Heart right ventricle (tissue), 16 donors: ENCODE measurements at regions not wholly inside any gene's neighbourhood (a gene's known extent, or its start where the extent isn't known, plus 50 kb on each side); places are given as distances from the start of the nearest gene placed in this dataset.

Source experiments
- ATAC-seq, 8 donors: fragments of 200-7000 bp; cut with Tn5 transposase; one replicate each; pipeline ENCODE4 v1.9.1; 2020; ENCODE audit warnings: mild to moderate bottlenecking in 8 of 8, moderate library complexity in 8 of 8, moderate number of reproducible peaks in 1 of 8
- DNase-seq, 2 donors: peaks; one replicate each; pipeline ENCODE4 v3.0.0-alpha.2; 2020
- H3K27ac ChIP-seq, 10 donors: fragments of 200-600 bp; sonication (generic) in 2 of 10; one replicate each; pipeline versions ENCODE4 v1.5.0 to v1.8.0; 2020 to 2022; ENCODE audit warnings: mild to moderate bottlenecking in 3 of 10
- H3K27me3 ChIP-seq, 7 donors: fragments of 200-600 bp; one replicate each; pipeline ENCODE4 v1.8.0; 2021 to 2022; ENCODE audit warnings: mild to moderate bottlenecking in 2 of 7
- H3K36me3 ChIP-seq, 9 donors: fragments of 200-600 bp; sonication (generic) in 1 of 9; one replicate each; pipeline versions ENCODE4 v1.5.0 to v1.8.0; 2020 to 2022; ENCODE audit warnings: mild to moderate bottlenecking in 2 of 9
- H3K4me1 ChIP-seq, 9 donors: fragments of 200-600 bp; sonication (generic) in 1 of 9; one replicate each; pipeline versions ENCODE4 v1.5.0 to v1.8.0; 2020 to 2022; ENCODE audit warnings: mild to moderate bottlenecking in 4 of 9
- H3K4me3 ChIP-seq, 10 donors: fragments of 200-600 bp; sonication (generic) in 2 of 10; one replicate each; pipeline versions ENCODE4 v1.5.0 to v1.8.0; 2020 to 2022; ENCODE audit warnings: mild to moderate bottlenecking in 7 of 10, moderate library complexity in 2 of 10
- H3K9me3 ChIP-seq, 11 donors: fragments of 200-600 bp in 10 of 11; sonication (generic) in 2 of 11; one replicate each; pipeline versions ENCODE4 v1.5.0 to v1.8.0; 2013 to 2022; ENCODE audit warnings: mild to moderate bottlenecking in 2 of 11, control low read depth in 1 of 11, moderate library complexity in 1 of 11
- WGBS, 2 donors: extraction: QIAGEN DNeasy Blood & Tissue Kit; methylation state at CpG; one replicate each; pipeline ENCODE4 v1.1.7; 2013; ENCODE audit warnings: inconsistent platforms in 1 of 2; 5-methylcytosine and 5-hydroxymethylcytosine counted together
- intact Hi-C, 10 donors: fragments of 100-400 bp; cut with DNase I; formaldehyde crosslinking; loops; one replicate each; pipeline versions ENCODE4 v1.11.1 to v1.14.2; 2022
- TF ChIP-seq, protein P1 (sequence below), 9 donors: fragments of 200-600 bp; sonication (generic) in 2 of 9; IDR thresholded peaks; one replicate each; pipeline versions ENCODE4 v1.5.0 to v1.8.0; 2021 to 2022; ENCODE audit warnings: antibody characterized with exemption in 9 of 9, mild to moderate bottlenecking in 5 of 9, moderate library complexity in 1 of 9
- donor health status: Arrhythmogenic right ventricular cardiomyopathy.
- donor health status: ischemic (EF 13 %, LVEDD 7.1; RV severe dilation, severe dysfunction).
- donor health status: healthy with polysubstance abuse.
- donor health status: DM: no; HTN: yes; CAD: no.
- donor health status: DM: no; HTN: no; CAD: no.
- donor health status: ischemic (EF 25% LVEDD 6.9; RV normal size, moderate dysfunction).
- donor health status: ischemic (EF 25% LVEDD 5.7; RV mildly dilated, moderate dysfunction).
- donor health status: healthy.
- donor health status: DM: yes; HTN: yes; CAD: no.
- donor health status: Ischemic cardiomyopathy.
- donor health status: ischemic (EF 35%, LVEDD 5.7; RV mildly dilated, moderate dysfunction).
- donor health status: nonischemic (EF 11% LVEDD 7.7; RV severe dilation, severe dysfunction).
- donor health status: DM: yes; HTN: yes; CAD: no.
- donor health status: PGD.
- donor health status: ischemic (EF 29% LVEDD 5.4; RV normal size, mild dysfunction).
- donor health status: nonischemic (EF 23%, LVEDD 6.1; RV moderate dilation, normal function).

- no peaks in the 10 kb centered on the region for H3K36me3 ChIP-seq
- WGBS, 2 donors = 77 to 79% methylated on average over 2 of the region's 2 CpGs
- intact Hi-C loops = no loop called here
- DNase-seq (no peak), ATAC-seq (no peak)
- peaks cover 0 to 6% (median 0%) of the 10 kb centered on the region in 11 donors for H3K9me3 ChIP-seq
- TF ChIP-seq, protein P1, sequence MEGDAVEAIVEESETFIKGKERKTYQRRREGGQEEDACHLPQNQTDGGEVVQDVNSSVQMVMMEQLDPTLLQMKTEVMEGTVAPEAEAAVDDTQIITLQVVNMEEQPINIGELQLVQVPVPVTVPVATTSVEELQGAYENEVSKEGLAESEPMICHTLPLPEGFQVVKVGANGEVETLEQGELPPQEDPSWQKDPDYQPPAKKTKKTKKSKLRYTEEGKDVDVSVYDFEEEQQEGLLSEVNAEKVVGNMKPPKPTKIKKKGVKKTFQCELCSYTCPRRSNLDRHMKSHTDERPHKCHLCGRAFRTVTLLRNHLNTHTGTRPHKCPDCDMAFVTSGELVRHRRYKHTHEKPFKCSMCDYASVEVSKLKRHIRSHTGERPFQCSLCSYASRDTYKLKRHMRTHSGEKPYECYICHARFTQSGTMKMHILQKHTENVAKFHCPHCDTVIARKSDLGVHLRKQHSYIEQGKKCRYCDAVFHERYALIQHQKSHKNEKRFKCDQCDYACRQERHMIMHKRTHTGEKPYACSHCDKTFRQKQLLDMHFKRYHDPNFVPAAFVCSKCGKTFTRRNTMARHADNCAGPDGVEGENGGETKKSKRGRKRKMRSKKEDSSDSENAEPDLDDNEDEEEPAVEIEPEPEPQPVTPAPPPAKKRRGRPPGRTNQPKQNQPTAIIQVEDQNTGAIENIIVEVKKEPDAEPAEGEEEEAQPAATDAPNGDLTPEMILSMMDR (IDR thresholded peaks at IDR 0.05) = no peak
- no peaks in the 10 kb centered on the region for H3K27me3 ChIP-seq
- H3K4me3 ChIP-seq = no peak overlapping the region
- no peak overlapping the region for H3K27ac ChIP-seq
- no peaks in the 10 kb centered on the region for H3K4me1 ChIP-seq
Measured at GRCh38 chr5:30100929-30101328, 1092.6 kb upstream of the CDH6 start.

DNA sequence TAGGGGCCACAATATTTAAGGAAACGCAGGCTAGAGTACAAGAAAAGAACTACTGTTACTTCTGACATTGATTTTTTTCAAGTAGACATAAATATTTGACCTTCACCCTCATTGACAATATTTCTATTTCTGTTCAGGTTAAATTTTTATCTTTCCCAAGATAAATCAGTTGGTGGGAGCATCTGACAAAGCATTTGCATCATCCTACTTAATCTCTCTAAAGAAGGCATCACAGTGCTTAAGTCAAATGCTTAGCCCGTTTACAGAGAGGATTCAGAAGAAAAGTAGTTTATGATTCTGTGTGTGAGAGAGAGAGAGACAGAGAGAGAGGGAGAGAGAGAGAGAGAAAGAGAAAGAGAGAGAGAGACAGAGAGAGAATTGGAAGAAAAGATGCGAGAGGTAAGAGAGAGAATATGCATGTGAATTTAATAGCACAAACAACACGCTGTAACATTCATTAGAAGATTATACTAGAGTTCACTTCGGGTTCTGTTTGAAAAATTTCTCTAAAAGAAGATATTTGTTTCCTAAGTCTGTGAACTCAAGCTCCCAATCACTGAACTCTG lies 1093.3 kb upstream of the CDH6 start:
- TF ChIP-seq, protein P1 (IDR thresholded peaks at IDR 0.05) = no peak
- ATAC-seq (no peak), DNase-seq (no peak)
- H3K36me3 ChIP-seq = no peaks in the 10 kb centered on the region
- WGBS, 2 donors = 42 to 52% methylated on average over 5 of the region's 5 CpGs
- H3K4me3 ChIP-seq = no peak overlapping the region
- intact Hi-C loops = no loop called here
- H3K4me1 ChIP-seq = no peaks in the 10 kb centered on the region
- peaks cover 0 to 6% (median 0%) of the 10 kb centered on the region in 11 donors for H3K9me3 ChIP-seq
- H3K27me3 ChIP-seq = no peaks in the 10 kb centered on the region
- H3K27ac ChIP-seq = no peak overlapping the region

DNA sequence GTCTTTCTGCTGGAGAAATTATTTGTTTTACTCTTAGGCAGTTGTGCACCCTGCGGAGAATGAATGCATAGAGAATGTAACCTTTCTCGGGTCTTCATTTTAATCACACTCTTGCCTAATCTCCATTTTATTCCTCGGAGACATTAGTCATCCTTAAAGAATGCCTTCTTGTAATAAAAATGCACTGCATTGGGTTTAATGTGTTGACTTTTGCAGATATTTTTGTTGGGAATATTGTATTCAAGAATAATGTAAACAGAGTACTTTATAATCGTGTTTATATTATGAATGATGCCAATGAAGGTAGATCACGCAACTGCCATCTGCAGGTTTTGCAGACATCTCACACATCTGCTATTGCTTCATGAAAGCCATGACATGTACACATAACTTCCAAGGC lies 1093.9 kb upstream of the CDH6 start:
- 55 to 59% methylated on average over 5 of the region's 5 CpGs for WGBS, 2 donors
- Histone ChIP-seq H3K9me3 (peaks cover 0 to 6% (median 0%) of the 10 kb centered on the region in 11 donors), H3K36me3 (no peaks in the 10 kb centered on the region), H3K27ac (no peak overlapping the region), H3K27me3 (no peaks in the 10 kb centered on the region), H3K4me3 (no peak overlapping the region), H3K4me1 (no peaks in the 10 kb centered on the region)
- intact Hi-C loops = no loop called here
- ATAC-seq = no peak
- no peak for DNase-seq
- TF ChIP-seq, protein P1 (IDR thresholded peaks at IDR 0.05) = no peak

- intact Hi-C loops = no loop called here
- 75 to 76% methylated on average over 3 of the region's 3 CpGs for WGBS, 2 donors
Measured at GRCh38 chr5:30098940-30099339, 1094.5 kb upstream of the CDH6 start.

More at GRCh38 chr5:30098940-30099339, 1094.5 kb upstream of the CDH6 start:
- no peak overlapping the region for H3K4me3 ChIP-seq
- ATAC-seq (no peak), DNase-seq (no peak)
- H3K36me3 ChIP-seq = no peaks in the 10 kb centered on the region
- H3K9me3 ChIP-seq = peaks cover 0 to 6% (median 0%) of the 10 kb centered on the region in 11 donors
- no peak overlapping the region for H3K27ac ChIP-seq
- TF ChIP-seq, protein P1 (IDR thresholded peaks at IDR 0.05) = no peak
- no peaks in the 10 kb centered on the region for H3K4me1 ChIP-seq
- H3K27me3 ChIP-seq = no peaks in the 10 kb centered on the region
